ENCODE measurements at regions not wholly inside any gene's neighbourhood (a gene's known extent, or its start where the extent isn't known, plus 50 kb on each side); places are given as distances from the start of the nearest gene placed in this dataset.

GRCh38 chr9:13975611-13976290, 338.2 kb downstream of the NFIB start:
- Histone ChIP-seq H3K4me3 (ENCODE audit: low read depth in 1 of 3, low read length in 3 of 3) (no peak overlapping the region), H3K27me3 (ENCODE audit: control insufficient read depth in 3 of 3, insufficient read depth in 3 of 3, low read length in 3 of 3) (no peaks in the 10 kb centered on the region), H3K4me1 (ENCODE audit: control insufficient read depth in 3 of 3, insufficient read depth in 2 of 3, low read depth in 1 of 3, low read length in 2 of 3) (peaks cover 0 to 11% (median 0%) of the 10 kb centered on the region in 3 donors), H3K27ac (ENCODE audit: low read depth in 1 of 3, low read length in 2 of 3) (no peak overlapping the region), H3K36me3 (ENCODE audit: control insufficient read depth in 3 of 3, insufficient read depth in 2 of 3, low read depth in 1 of 3, low read length in 3 of 3) (no peaks in the 10 kb centered on the region), H3K9me3 (ENCODE audit: control insufficient read depth in 2 of 2, insufficient read depth in 1 of 2, low read depth in 1 of 2, low read length in 1 of 2) (no peaks in the 10 kb centered on the region)
- DNase-seq (no peak), FAIRE-seq (no peak)
- 62 to 85% (median 77%) methylated on average over 1 of the region's 1 CpG for WGBS, 3 donors

- DNase-seq (no peak), FAIRE-seq (no peak)
- 61 to 82% (median 66%) methylated on average over 4 of the region's 4 CpGs for WGBS, 3 donors
- Histone ChIP-seq H3K4me1 (ENCODE audit: control insufficient read depth in 3 of 3, insufficient read depth in 2 of 3, low read depth in 1 of 3, low read length in 2 of 3) (peaks cover 0 to 4% (median 0%) of the 10 kb centered on the region in 3 donors), H3K9me3 (ENCODE audit: control insufficient read depth in 2 of 2, insufficient read depth in 1 of 2, low read depth in 1 of 2, low read length in 1 of 2) (no peaks in the 10 kb centered on the region), H3K27ac (ENCODE audit: low read depth in 1 of 3, low read length in 2 of 3) (no peak overlapping the region), H3K36me3 (ENCODE audit: control insufficient read depth in 3 of 3, insufficient read depth in 2 of 3, low read depth in 1 of 3, low read length in 3 of 3) (no peaks in the 10 kb centered on the region), H3K27me3 (ENCODE audit: control insufficient read depth in 3 of 3, insufficient read depth in 3 of 3, low read length in 3 of 3) (no peaks in the 10 kb centered on the region), H3K4me3 (ENCODE audit: low read depth in 1 of 3, low read length in 3 of 3) (no peak overlapping the region)
Observed at GRCh38 chr9:13974891-13975290, 339.1 kb downstream of the NFIB start.

GRCh38 chr9:13971966-13972655, 341.8 kb downstream of the NFIB start:
- Histone ChIP-seq H3K27ac (ENCODE audit: low read depth in 1 of 3, low read length in 2 of 3) (no peak overlapping the region), H3K4me1 (ENCODE audit: control insufficient read depth in 3 of 3, insufficient read depth in 2 of 3, low read depth in 1 of 3, low read length in 2 of 3) (no peaks in the 10 kb centered on the region), H3K27me3 (ENCODE audit: control insufficient read depth in 3 of 3, insufficient read depth in 3 of 3, low read length in 3 of 3) (no peaks in the 10 kb centered on the region), H3K9me3 (ENCODE audit: control insufficient read depth in 2 of 2, insufficient read depth in 1 of 2, low read depth in 1 of 2, low read length in 1 of 2) (no peaks in the 10 kb centered on the region), H3K4me3 (ENCODE audit: low read depth in 1 of 3, low read length in 3 of 3) (no peak overlapping the region), H3K36me3 (ENCODE audit: control insufficient read depth in 3 of 3, insufficient read depth in 2 of 3, low read depth in 1 of 3, low read length in 3 of 3) (no peaks in the 10 kb centered on the region)
- DNase-seq (peak in 1 of 2 donors; percentile 3), FAIRE-seq (no peak)
- 69 to 76% (median 72%) methylated on average over 10 of the region's 10 CpGs for WGBS, 3 donors

- H3K9me3 ChIP-seq (ENCODE audit: control insufficient read depth in 2 of 2, insufficient read depth in 1 of 2, low read depth in 1 of 2, low read length in 1 of 2): no peaks in the 10 kb centered on the region
- no peaks in the 10 kb centered on the region for H3K27me3 ChIP-seq (ENCODE audit: control insufficient read depth in 3 of 3, insufficient read depth in 3 of 3, low read length in 3 of 3)
- H3K27ac ChIP-seq (ENCODE audit: low read depth in 1 of 3, low read length in 2 of 3): no peak overlapping the region
- no peaks in the 10 kb centered on the region for H3K36me3 ChIP-seq (ENCODE audit: control insufficient read depth in 3 of 3, insufficient read depth in 2 of 3, low read depth in 1 of 3, low read length in 3 of 3)
- FAIRE-seq (no peak), DNase-seq (no peak)
- no peak overlapping the region for H3K4me3 ChIP-seq (ENCODE audit: low read depth in 1 of 3, low read length in 3 of 3)
- whole genome bisulfite sequencing, 3 donors: 73 to 87% (median 79%) methylated on average over 4 of the region's 4 CpGs
- no peaks in the 10 kb centered on the region for H3K4me1 ChIP-seq (ENCODE audit: control insufficient read depth in 3 of 3, insufficient read depth in 2 of 3, low read depth in 1 of 3, low read length in 2 of 3)
Observed at GRCh38 chr9:13971415-13971814, 342.5 kb downstream of the NFIB start.

- no peaks in the 10 kb centered on the region for H3K4me1 ChIP-seq (ENCODE audit: control insufficient read depth in 3 of 3, insufficient read depth in 2 of 3, low read depth in 1 of 3, low read length in 2 of 3)
- no peak overlapping the region for H3K27ac ChIP-seq (ENCODE audit: low read depth in 1 of 3, low read length in 2 of 3)
- 86 to 91% (median 86%) methylated on average over 3 of the region's 3 CpGs for WGBS, 3 donors
- no peaks in the 10 kb centered on the region for H3K27me3 ChIP-seq (ENCODE audit: control insufficient read depth in 3 of 3, insufficient read depth in 3 of 3, low read length in 3 of 3)
- no peak overlapping the region for H3K4me3 ChIP-seq (ENCODE audit: low read depth in 1 of 3, low read length in 3 of 3)
- H3K36me3 ChIP-seq (ENCODE audit: control insufficient read depth in 3 of 3, insufficient read depth in 2 of 3, low read depth in 1 of 3, low read length in 3 of 3): no peaks in the 10 kb centered on the region
- H3K9me3 ChIP-seq (ENCODE audit: control insufficient read depth in 2 of 2, insufficient read depth in 1 of 2, low read depth in 1 of 2, low read length in 1 of 2): no peaks in the 10 kb centered on the region
- no peak for FAIRE-seq
- no peak for DNase-seq
Observed at GRCh38 chr9:13970426-13970825, 343.5 kb downstream of the NFIB start.

- H3K36me3 ChIP-seq (ENCODE audit: control insufficient read depth in 3 of 3, insufficient read depth in 2 of 3, low read depth in 1 of 3, low read length in 3 of 3): no peaks in the 10 kb centered on the region
- FAIRE-seq (no peak), DNase-seq (no peak)
- H3K4me1 ChIP-seq (ENCODE audit: control insufficient read depth in 3 of 3, insufficient read depth in 2 of 3, low read depth in 1 of 3, low read length in 2 of 3): no peaks in the 10 kb centered on the region
- WGBS, 3 donors: 52 to 62% (median 61%) methylated on average over 4 of the region's 4 CpGs
- H3K27me3 ChIP-seq (ENCODE audit: control insufficient read depth in 3 of 3, insufficient read depth in 3 of 3, low read length in 3 of 3): no peaks in the 10 kb centered on the region
- H3K9me3 ChIP-seq (ENCODE audit: control insufficient read depth in 2 of 2, insufficient read depth in 1 of 2, low read depth in 1 of 2, low read length in 1 of 2): no peaks in the 10 kb centered on the region
- H3K4me3 ChIP-seq (ENCODE audit: low read depth in 1 of 3, low read length in 3 of 3): no peak overlapping the region
- H3K27ac ChIP-seq (ENCODE audit: low read depth in 1 of 3, low read length in 2 of 3): no peak overlapping the region
Observed at GRCh38 chr9:13970018-13970417, 343.9 kb downstream of the NFIB start.

GRCh38 chr9:13967438-13967837, 346.5 kb downstream of the NFIB start:
- Histone ChIP-seq H3K4me3 (ENCODE audit: low read depth in 1 of 3, low read length in 3 of 3) (no peak overlapping the region), H3K9me3 (ENCODE audit: control insufficient read depth in 2 of 2, insufficient read depth in 1 of 2, low read depth in 1 of 2, low read length in 1 of 2) (no peaks in the 10 kb centered on the region), H3K27ac (ENCODE audit: low read depth in 1 of 3, low read length in 2 of 3) (no peak overlapping the region), H3K4me1 (ENCODE audit: control insufficient read depth in 3 of 3, insufficient read depth in 2 of 3, low read depth in 1 of 3, low read length in 2 of 3) (no peaks in the 10 kb centered on the region), H3K36me3 (ENCODE audit: control insufficient read depth in 3 of 3, insufficient read depth in 2 of 3, low read depth in 1 of 3, low read length in 3 of 3) (no peaks in the 10 kb centered on the region), H3K27me3 (ENCODE audit: control insufficient read depth in 3 of 3, insufficient read depth in 3 of 3, low read length in 3 of 3) (no peaks in the 10 kb centered on the region)
- no peak for FAIRE-seq
- no peak for DNase-seq
- 62 to 75% (median 74%) methylated on average over 4 of the region's 4 CpGs for WGBS, 3 donors

GRCh38 chr9:13967011-13967410, 346.9 kb downstream of the NFIB start:
- DNase-seq (no peak), FAIRE-seq (no peak)
- H3K27ac ChIP-seq (ENCODE audit: low read depth in 1 of 3, low read length in 2 of 3): no peak overlapping the region
- 66 to 85% (median 81%) methylated on average over 1 of the region's 1 CpG for WGBS, 3 donors
- H3K27me3 ChIP-seq (ENCODE audit: control insufficient read depth in 3 of 3, insufficient read depth in 3 of 3, low read length in 3 of 3): no peaks in the 10 kb centered on the region
- H3K36me3 ChIP-seq (ENCODE audit: control insufficient read depth in 3 of 3, insufficient read depth in 2 of 3, low read depth in 1 of 3, low read length in 3 of 3): no peaks in the 10 kb centered on the region
- H3K4me3 ChIP-seq (ENCODE audit: low read depth in 1 of 3, low read length in 3 of 3): no peak overlapping the region
- H3K4me1 ChIP-seq (ENCODE audit: control insufficient read depth in 3 of 3, insufficient read depth in 2 of 3, low read depth in 1 of 3, low read length in 2 of 3): no peaks in the 10 kb centered on the region
- no peaks in the 10 kb centered on the region for H3K9me3 ChIP-seq (ENCODE audit: control insufficient read depth in 2 of 2, insufficient read depth in 1 of 2, low read depth in 1 of 2, low read length in 1 of 2)
